GM23338 (cell line): ENCODE measurements at regions not wholly inside any gene's neighbourhood (a gene's known extent, or its start where the extent isn't known, plus 50 kb on each side); places are given as distances from the start of the nearest gene placed in this dataset.

Experiments
- ATAC-seq: fragments of 200-7000 bp; cut with Tn5 transposase; 3 replicates; pipeline ENCODE4 v1.9.1; 2020
- DNase-seq: peaks from one replicate; pipeline ENCODE4 v3.0.0-alpha.2; 2015; ENCODE audit warnings: low spot score
- H2AFZ ChIP-seq: fragments of 200-600 bp; sonication (generic); 2 replicates; pipeline ENCODE4 v1.8.0; 2016; ENCODE audit warnings: antibody characterized with exemption, mild to moderate bottlenecking, moderate library complexity
- H3F3A ChIP-seq: fragments of 200-600 bp; sonication (generic); replicated peaks from 2 replicates; pipeline ENCODE4 v1.8.0; 2017; ENCODE audit warnings: antibody characterized with exemption, mixed run types, low read depth
- H3K27ac ChIP-seq: fragments of 200-600 bp; sonication (generic); 2 replicates; pipeline ENCODE4 v1.6.1; 2016; ENCODE audit warnings: low read depth
- H3K27me3 ChIP-seq: fragments of 200-600 bp; sonication (generic); 2 replicates; pipeline ENCODE4 v1.8.0; 2016; ENCODE audit warnings: mild to moderate bottlenecking, mixed run types, moderate library complexity; ENCODE audit not compliant: insufficient read depth
- H3K36me3 ChIP-seq: fragments of 200-600 bp; sonication (generic); 2 replicates; pipeline ENCODE4 v1.8.0; 2016; ENCODE audit warnings: mild to moderate bottlenecking; ENCODE audit not compliant: insufficient read depth
- H3K4me1 ChIP-seq: fragments of 200-600 bp; sonication (generic); 2 replicates; pipeline ENCODE4 v1.8.0; 2016; ENCODE audit warnings: mild to moderate bottlenecking, moderate library complexity; ENCODE audit not compliant: insufficient read depth
- H3K4me2 ChIP-seq: fragments of 200-600 bp; sonication (generic); 2 replicates; pipeline ENCODE4 v1.7.1; 2017; ENCODE audit warnings: mixed run types
- H3K4me3 ChIP-seq: fragments of 200-600 bp; sonication (generic); 2 replicates; pipeline ENCODE4 v1.6.1; 2016; ENCODE audit warnings: mixed run types
- H3K79me2 ChIP-seq: fragments of 200-600 bp; sonication (generic); replicated peaks from 2 replicates; pipeline ENCODE4 v1.8.0; 2017; ENCODE audit warnings: mild to moderate bottlenecking; ENCODE audit not compliant: insufficient read depth
- H3K9me2 ChIP-seq: fragments of 200-600 bp; sonication (generic); 2 replicates; pipeline ENCODE4 v1.8.0; 2017; ENCODE audit not compliant: insufficient read depth
- H4K20me1 ChIP-seq: fragments of 200-600 bp; sonication (generic); replicated peaks from 2 replicates; pipeline ENCODE4 v1.8.0; 2017; ENCODE audit warnings: mild to moderate bottlenecking; ENCODE audit not compliant: insufficient read depth
- H3K27ac Mint-ChIP-seq: 2 replicates; pipeline ENCODE4 v1.8.0; 2020; ENCODE audit warnings: inconsistent platforms, mild to moderate bottlenecking, moderate library complexity, mixed read lengths
- H3K27me3 Mint-ChIP-seq: 3 replicates; pipeline ENCODE4 v1.8.0; 2022; ENCODE audit warnings: low read depth, mild to moderate bottlenecking, moderate library complexity, mixed read lengths, inconsistent platforms; ENCODE audit not compliant: insufficient read depth, poor library complexity
- H3K36me3 Mint-ChIP-seq: 3 replicates; pipeline ENCODE4 v1.8.0; 2021; ENCODE audit warnings: low read depth, mild to moderate bottlenecking, inconsistent platforms, moderate library complexity, mixed read lengths
- H3K4me1 Mint-ChIP-seq: 3 replicates; pipeline ENCODE4 v1.8.0; 2020; ENCODE audit warnings: mild to moderate bottlenecking, inconsistent platforms, mixed read lengths
- H3K4me3 Mint-ChIP-seq: 3 replicates; pipeline ENCODE4 v1.8.0; 2021; ENCODE audit warnings: moderate library complexity, mild to moderate bottlenecking, inconsistent platforms, mixed read lengths
- H3K9me3 Mint-ChIP-seq: 3 replicates; pipeline ENCODE4 v1.8.0; 2020; ENCODE audit warnings: moderate library complexity, mild to moderate bottlenecking, inconsistent platforms, mixed read lengths
- CREB1 ChIP-seq: fragments of 250-450 bp; sonication (Bioruptor Pico); IDR thresholded peaks from 2 replicates; pipeline ENCODE4 v1.5.0; 2020; ENCODE audit warnings: low read depth, mild to moderate bottlenecking, moderate library complexity
- CTCF ChIP-seq, 2 experiments: fragments of 200-600 bp in 1 of 2; sonication (generic) in 1 of 2; conservative IDR thresholded peaks; 2 replicates each; pipeline versions ENCODE4 v1.5.1 to v1.6.1; 2016 to 2017; ENCODE audit warnings: antibody characterized with exemption in 2 of 2, low read depth in 2 of 2, mild to moderate bottlenecking in 2 of 2, moderate library complexity in 1 of 2
- ETS1 ChIP-seq: IDR thresholded peaks from 2 replicates; pipeline ENCODE4 v1.6.1; 2016; ENCODE audit warnings: antibody characterized with exemption
- EZH2 ChIP-seq: fragments of 200-600 bp; sonication (generic); IDR thresholded peaks from one replicate; pipeline ENCODE4 v1.8.0; 2017; ENCODE audit warnings: antibody characterized with exemption, mild to moderate bottlenecking, low read depth; ENCODE audit not compliant: unreplicated experiment
- EZH2phosphoT487 ChIP-seq: fragments of 200-600 bp; sonication (generic); IDR thresholded peaks from one replicate; pipeline ENCODE4 v1.8.1; 2018; ENCODE audit warnings: antibody characterized with exemption; ENCODE audit not compliant: unreplicated experiment
- JUNB ChIP-seq: IDR thresholded peaks from one replicate; pipeline ENCODE4 v1.6.1; 2016; ENCODE audit warnings: antibody characterized with exemption; ENCODE audit not compliant: unreplicated experiment
- NANOG ChIP-seq: IDR thresholded peaks from 2 replicates; pipeline ENCODE4 v1.6.1; 2016; ENCODE audit warnings: antibody characterized with exemption, borderline replicate concordance
- POLR2AphosphoS5 ChIP-seq: IDR thresholded peaks from 2 replicates; pipeline ENCODE4 v1.6.1; 2016; ENCODE audit warnings: antibody characterized with exemption, low read depth
- REST ChIP-seq: IDR thresholded peaks from one replicate; pipeline ENCODE4 v1.6.1; 2018; ENCODE audit warnings: antibody characterized with exemption; ENCODE audit not compliant: unreplicated experiment
- STAT1 ChIP-seq: IDR thresholded peaks from one replicate; pipeline ENCODE4 v1.6.1; 2016; ENCODE audit warnings: antibody characterized with exemption; ENCODE audit not compliant: unreplicated experiment
- ZNF114 ChIP-seq: fragments of 250-450 bp; sonication (Bioruptor Pico); IDR thresholded peaks from 2 replicates; pipeline ENCODE4 v1.5.0; 2020; ENCODE audit warnings: mild to moderate bottlenecking, moderate library complexity
- ZNF331 ChIP-seq: fragments of 250-450 bp; sonication (Bioruptor Pico); IDR thresholded peaks from 2 replicates; pipeline ENCODE4 v1.5.0; 2020; ENCODE audit warnings: low read depth, mild to moderate bottlenecking, moderate library complexity
- ZNF462 ChIP-seq: fragments of 250-450 bp; sonication (Bioruptor Pico); IDR thresholded peaks from 2 replicates; pipeline ENCODE4 v1.5.0; 2020; ENCODE audit warnings: mild to moderate bottlenecking, moderate library complexity

GRCh38 chr12:130074661-130075406, 87.4 kb upstream of the FZD10 start:
- no peaks in the 10 kb centered on the region for H3K4me1 ChIP-seq
- ATAC-seq (no peak), DNase-seq (no peak)
- H2AFZ ChIP-seq: no peak overlapping the region
- no peaks in the 10 kb centered on the region for H3K36me3 ChIP-seq
- no peaks in the 10 kb centered on the region for H4K20me1 ChIP-seq
- TF ChIP-seq CREB1 (CRISPR knock-in tag) (no peak), ETS1 (no peak), STAT1 (no peak), ZNF114 (CRISPR knock-in tag) (no peak), NANOG (no peak), CTCF (conservative IDR thresholded peaks at IDR 0.05; ENCODE audit: low read depth in 2 of 2) (no peak), JUNB (no peak), EZH2phosphoT487 (no peak), REST (no peak), ZNF462 (no peak), POLR2AphosphoS5 (no peak), EZH2 (no peak), ZNF331 (CRISPR knock-in tag) (no peak)
- H3K27ac ChIP-seq: no peak overlapping the region
- Mint-ChIP-seq H3K9me3 (peaks cover 100% of the 10 kb centered on the region), H3K27ac (no peak overlapping the region), H3K36me3 (peaks cover 62% of the 10 kb centered on the region), H3K4me3 (no peak overlapping the region), H3K4me1 (no peaks in the 10 kb centered on the region), H3K27me3 (peaks cover 4% of the 10 kb centered on the region)
- H3K4me3 ChIP-seq: no peak overlapping the region
- H3K4me2 ChIP-seq: no peak overlapping the region
- H3K79me2 ChIP-seq: no peaks in the 10 kb centered on the region
- H3F3A ChIP-seq: no peaks in the 10 kb centered on the region
- no peaks in the 10 kb centered on the region for H3K9me2 ChIP-seq
- peaks cover 15% of the 10 kb centered on the region; the same call in 1 of the 2 replicates for H3K27me3 ChIP-seq
